IMR-90 (cell line): ENCODE measurements at regions not wholly inside any gene's neighbourhood (a gene's known extent, or its start where the extent isn't known, plus 50 kb on each side); places are given as distances from the start of the nearest gene placed in this dataset.

Experiments used
- ATAC-seq: fragments of 200-7000 bp; cut with Tn5 transposase; 2 replicates; pipeline ENCODE4 v1.9.1; 2020; ENCODE audit warnings: low read depth, mild to moderate bottlenecking, moderate library complexity
- BruUV-seq: library from RNA; stranded (reverse); fragments of 400-500 nt; replicated peaks from 2 replicates; lab custom pipeline; 2021; lab: Mats Ljungman, UMichigan
- CTCF ChIA-PET: fragments of 300-600 bp; formaldehyde crosslinking; extraction: SDS; loops from one replicate; lab custom pipeline; 2021; ENCODE audit warnings: antibody characterized with exemption; lab: Yijun Ruan, JAX
- POLR2A ChIA-PET: fragments of 300-600 bp; sonication (Branson Sonifier 250); formaldehyde crosslinking; loops from one replicate; lab custom pipeline; 2022; ENCODE audit warnings: antibody characterized with exemption; ENCODE audit not compliant: unreplicated experiment; lab: Charles Lee
- DNase-seq: peaks from one replicate; pipeline ENCODE4 v3.0.0; 2013
- H2AFZ ChIP-seq: replicated peaks from 2 replicates; pipeline ENCODE3; 2013; ENCODE audit warnings: low read length, mild to moderate bottlenecking; ENCODE audit not compliant: poor library complexity
- H2AK5ac ChIP-seq: 2 replicates; pipeline ENCODE4 v1.6.1; 2013; ENCODE audit warnings: low read depth, low read length, inconsistent platforms
- H2AK9ac ChIP-seq: replicated peaks from 2 replicates; pipeline ENCODE3; 2013; ENCODE audit warnings: mild to moderate bottlenecking, low read depth, low read length, moderate library complexity; ENCODE audit not compliant: poor library complexity
- H2BK120ac ChIP-seq: 2 replicates; pipeline ENCODE4 v1.6.1; 2013; ENCODE audit warnings: low read depth, low read length, inconsistent platforms
- H2BK15ac ChIP-seq: 3 replicates; pipeline ENCODE4 v1.6.1; 2013; ENCODE audit warnings: low read depth, low read length, inconsistent platforms
- H2BK20ac ChIP-seq: 2 replicates; pipeline ENCODE4 v1.6.1; 2013; ENCODE audit warnings: low read depth, mild to moderate bottlenecking, inconsistent platforms, low read length, moderate library complexity
- H2BK5ac ChIP-seq: 2 replicates; pipeline ENCODE4 v1.6.1; 2013; ENCODE audit warnings: mild to moderate bottlenecking, low read depth, low read length, inconsistent platforms; ENCODE audit not compliant: poor library complexity, severe bottlenecking
- H3K14ac ChIP-seq: replicated peaks from 2 replicates; pipeline ENCODE4 v1.6.1; 2013; ENCODE audit warnings: low read depth, low read length, inconsistent platforms
- H3K18ac ChIP-seq: 2 replicates; pipeline ENCODE4 v1.6.1; 2013; ENCODE audit warnings: low read depth, low read length, control low read depth
- H3K23ac ChIP-seq: 2 replicates; pipeline ENCODE4 v1.6.1; 2013; ENCODE audit warnings: low read depth, low read length, inconsistent platforms
- H3K27ac ChIP-seq: 2 replicates; pipeline ENCODE4 v1.5.1; 2013; ENCODE audit warnings: mild to moderate bottlenecking, control low read depth, low read length; ENCODE audit not compliant: insufficient read depth
- H3K27me3 ChIP-seq: 2 replicates; pipeline ENCODE4 v1.6.1; 2013; ENCODE audit warnings: low read length; ENCODE audit not compliant: control insufficient read depth, insufficient read depth
- H3K36me3 ChIP-seq: 2 replicates; pipeline ENCODE4 v1.6.1; 2013; ENCODE audit warnings: low read length, mixed read lengths; ENCODE audit not compliant: control insufficient read depth, insufficient read depth
- H3K4ac ChIP-seq: 2 replicates; pipeline ENCODE4 v1.6.1; 2013; ENCODE audit warnings: low read depth, low read length, inconsistent platforms
- H3K4me1 ChIP-seq: 2 replicates; pipeline ENCODE4 v1.6.1; 2013; ENCODE audit warnings: low read length, mixed read lengths; ENCODE audit not compliant: control insufficient read depth, insufficient read depth
- H3K4me2 ChIP-seq: 2 replicates; pipeline ENCODE4 v1.6.1; 2013; ENCODE audit warnings: low read depth, mild to moderate bottlenecking, control low read depth, low read length, moderate library complexity
- H3K4me3 ChIP-seq: 2 replicates; pipeline ENCODE4 v1.5.1; 2013; ENCODE audit warnings: low read depth, mild to moderate bottlenecking, control low read depth, low read length, moderate library complexity; ENCODE audit not compliant: insufficient read depth
- H3K56ac ChIP-seq: 2 replicates; pipeline ENCODE4 v1.6.1; 2013; ENCODE audit warnings: low read length, inconsistent platforms; ENCODE audit not compliant: insufficient read depth; ENCODE audit errors: extremely low read depth
- H3K79me1 ChIP-seq, 2 experiments: 2 replicates each; pipeline ENCODE4 v1.6.1; 2013; ENCODE audit warnings: low read length in 2 of 2, inconsistent platforms in 1 of 2, low read depth in 1 of 2
- H3K9ac ChIP-seq: 2 replicates; pipeline ENCODE4 v1.6.1; 2013; ENCODE audit warnings: low read depth, low read length, control low read depth
- H3K9me1 ChIP-seq: 2 replicates; pipeline ENCODE4 v1.6.1; 2013; ENCODE audit warnings: low read length, inconsistent platforms; ENCODE audit not compliant: insufficient read depth
- H3K9me3 ChIP-seq: 2 replicates; pipeline ENCODE4 v1.6.1; 2013; ENCODE audit warnings: low read length; ENCODE audit not compliant: control insufficient read depth, insufficient read depth
- H4K20me1 ChIP-seq: 2 replicates; pipeline ENCODE4 v1.6.1; 2013; ENCODE audit warnings: low read length, inconsistent platforms; ENCODE audit not compliant: insufficient read depth
- H4K5ac ChIP-seq: 2 replicates; pipeline ENCODE4 v1.6.1; 2013; ENCODE audit warnings: mild to moderate bottlenecking, low read depth, low read length, control low read depth
- H4K8ac ChIP-seq, 2 experiments: 2 replicates each; pipeline ENCODE4 v1.6.1; 2013; ENCODE audit warnings: low read depth in 2 of 2, low read length in 2 of 2, control low read depth in 1 of 2, inconsistent platforms in 1 of 2
- H4K91ac ChIP-seq: 2 replicates; pipeline ENCODE4 v1.6.1; 2013; ENCODE audit warnings: low read depth, low read length, inconsistent platforms; ENCODE audit not compliant: insufficient read depth
- BHLHE40 ChIP-seq: fragments of 150-350 bp; IDR thresholded peaks from 2 replicates; pipeline ENCODE4 v1.6.1; 2016; ENCODE audit warnings: mild to moderate bottlenecking, low read depth, low read length
- CEBPB ChIP-seq: IDR thresholded peaks from 2 replicates; pipeline ENCODE4 v1.6.1; 2012; ENCODE audit warnings: low read depth, low read length, improper control_type of control experiment
- CHD1 ChIP-seq: IDR thresholded peaks from 2 replicates; pipeline ENCODE4 v1.6.1; 2012; ENCODE audit warnings: low read depth, low read length, improper control_type of control experiment
- CTCF ChIP-seq: conservative IDR thresholded peaks from 2 replicates; pipeline ENCODE4 v1.5.1; 2012; ENCODE audit warnings: mild to moderate bottlenecking, low read depth, low read length, improper control_type of control experiment
- ELK1 ChIP-seq: fragments of 150-350 bp; IDR thresholded peaks from 2 replicates; pipeline ENCODE4 v1.6.1; 2016; ENCODE audit warnings: low read depth, mild to moderate bottlenecking, low read length, moderate library complexity, borderline replicate concordance
- FOS ChIP-seq: fragments of 150-350 bp; IDR thresholded peaks from 2 replicates; pipeline ENCODE4 v1.6.1; 2016; ENCODE audit warnings: low read depth, low read length
- MAFK ChIP-seq: IDR thresholded peaks from 2 replicates; pipeline ENCODE4 v1.6.1; 2012; ENCODE audit warnings: low read depth, low read length, improper control_type of control experiment
- MAZ ChIP-seq: IDR thresholded peaks from 2 replicates; pipeline ENCODE4 v1.6.1; 2012; ENCODE audit warnings: low read depth, mild to moderate bottlenecking, low read length, improper control_type of control experiment, moderate library complexity, borderline replicate concordance
- MXI1 ChIP-seq: IDR thresholded peaks from 2 replicates; pipeline ENCODE4 v1.6.1; 2012; ENCODE audit warnings: low read depth, mild to moderate bottlenecking, low read length, moderate library complexity, borderline replicate concordance
- NFE2L2 ChIP-seq: fragments of 150-350 bp; IDR thresholded peaks from 2 replicates; pipeline ENCODE4 v1.6.1; 2016; ENCODE audit warnings: low read depth, mild to moderate bottlenecking, low read length
- POLR2A ChIP-seq: IDR thresholded peaks from 2 replicates; pipeline ENCODE4 v1.6.1; 2012; ENCODE audit warnings: mild to moderate bottlenecking, low read depth, low read length
- RAD21 ChIP-seq: IDR thresholded peaks from 2 replicates; pipeline ENCODE4 v1.6.1; 2012; ENCODE audit warnings: low read length, improper control_type of control experiment
- RCOR1 ChIP-seq: IDR thresholded peaks from 2 replicates; pipeline ENCODE4 v1.6.1; 2012; ENCODE audit warnings: mild to moderate bottlenecking, low read length, improper control_type of control experiment; ENCODE audit not compliant: insufficient replicate concordance
- RFX5 ChIP-seq: IDR thresholded peaks from 2 replicates; pipeline ENCODE4 v1.8.0; 2012; ENCODE audit warnings: low read depth, mild to moderate bottlenecking, low read length, moderate library complexity
- SMC3 ChIP-seq: fragments of 150-350 bp; IDR thresholded peaks from 2 replicates; pipeline ENCODE4 v1.6.1; 2016; ENCODE audit warnings: low read depth, mild to moderate bottlenecking, antibody characterized with exemption, low read length, moderate library complexity
- USF2 ChIP-seq: fragments of 150-350 bp; IDR thresholded peaks from 2 replicates; pipeline ENCODE4 v1.6.1; 2017; ENCODE audit warnings: mild to moderate bottlenecking, antibody characterized with exemption, low read length, low read depth
- WGBS, 2 experiments: methylation state at CpG; one replicate each; pipeline versions ENCODE4 v1.1.5 to v1.1.7; 2013; ENCODE audit warnings: missing lambda C conversion rate in 2 of 2; ENCODE audit not compliant: insufficient read length in 1 of 2; ENCODE audit errors: extremely low coverage in 2 of 2; 5-methylcytosine and 5-hydroxymethylcytosine counted together
- dilution Hi-C: fragments of 300-500 bp; cut with HindIII; formaldehyde crosslinking; loops from one replicate; pipeline ENCODE4 v1.14.3; 2018; ENCODE audit warnings: low sequenced_read_pairs; ENCODE audit not compliant: unreplicated experiment
- in situ Hi-C: fragments of 300-500 bp; cut with MboI; formaldehyde crosslinking; loops from 3 replicates; pipeline ENCODE4 v1.14.3; 2019; ENCODE audit warnings: low sequenced_read_pairs, inconsistent platforms, mixed read lengths
- intact Hi-C: fragments of 100-400 bp; cut with micrococcal nuclease; formaldehyde crosslinking; loops from 2 replicates; pipeline ENCODE4 v1.10.0; 2022

GRCh38 chr1:175863299-175864050 lies 120.1 kb upstream of the TNR start:
- Histone ChIP-seq H2AK5ac (no peak overlapping the region), H4K5ac (no peak overlapping the region), H4K91ac (no peak overlapping the region), H3K4me2 (no peak overlapping the region), H3K27ac (no peak overlapping the region), H3K14ac (no peak overlapping the region), H3K9ac (no peak overlapping the region), H3K9me3 (no peaks in the 10 kb centered on the region), H3K79me1 (no peaks in the 10 kb centered on the region), H3K4me1 (no peaks in the 10 kb centered on the region), H2BK15ac (no peak overlapping the region), H2AK9ac (no peak overlapping the region), H3K18ac (no peak overlapping the region), H3K36me3 (no peaks in the 10 kb centered on the region), H3K23ac (no peak overlapping the region), H4K20me1 (no peaks in the 10 kb centered on the region), H3K56ac (no peak overlapping the region), H3K4ac (no peak overlapping the region), H2BK20ac (no peak overlapping the region), H2BK120ac (no peak overlapping the region), H3K9me1 (no peaks in the 10 kb centered on the region), H3K27me3 (peaks cover 4% of the 10 kb centered on the region; the same call in 1 of the 2 replicates), H2BK5ac (no peak overlapping the region), H4K8ac (no peak overlapping the region), H2AFZ (peak overlapping the region; percentile 56), H3K4me3 (no peak overlapping the region)
- ATAC-seq: no peak
- BruUV-seq: no TSS peak
- dilution Hi-C loops (no loop called here), intact Hi-C loops (no loop called here), in situ Hi-C loops (no loop called here)
- 85% methylated on average over 7 of the region's 14 CpGs; no CpG with 5 or more reads in 1 of the 2 experiments for WGBS, 2 experiments
- TF ChIP-seq SMC3: no peak
- TF ChIP-seq ELK1: no peak
- no peak for TF ChIP-seq RCOR1
- no peak for TF ChIP-seq MAFK
- TF ChIP-seq CHD1: no peak
- no peak for TF ChIP-seq CTCF
- no peak for TF ChIP-seq BHLHE40
- TF ChIP-seq MAZ: no peak
- no peak for TF ChIP-seq RAD21
- no peak for TF ChIP-seq FOS
- TF ChIP-seq USF2: no peak
- no peak for TF ChIP-seq NFE2L2
- TF ChIP-seq POLR2A: no peak
- TF ChIP-seq RFX5: no peak
- no peak for TF ChIP-seq CEBPB
- TF ChIP-seq MXI1: no peak
- POLR2A ChIA-PET: no interaction called here
- no peak for DNase-seq
- CTCF ChIA-PET: no interaction called here
